GM21367 (cell line): ENCODE measurements at regions not wholly inside any gene's neighbourhood (a gene's known extent, or its start where the extent isn't known, plus 50 kb on each side); places are given as distances from the start of the nearest gene placed in this dataset.
"Not testable (repeated sequence)": the region's sequence is repeated elsewhere in the genome, so short reads cannot be mapped to it uniquely, and the experiment has no call there.

ENCODE experiments used
- ATAC-seq: cut with Tn5 transposase; IDR thresholded peaks from one replicate; pipeline ENCODE4 v1.9.1; 2021; ENCODE audit not compliant: unreplicated experiment

DNA sequence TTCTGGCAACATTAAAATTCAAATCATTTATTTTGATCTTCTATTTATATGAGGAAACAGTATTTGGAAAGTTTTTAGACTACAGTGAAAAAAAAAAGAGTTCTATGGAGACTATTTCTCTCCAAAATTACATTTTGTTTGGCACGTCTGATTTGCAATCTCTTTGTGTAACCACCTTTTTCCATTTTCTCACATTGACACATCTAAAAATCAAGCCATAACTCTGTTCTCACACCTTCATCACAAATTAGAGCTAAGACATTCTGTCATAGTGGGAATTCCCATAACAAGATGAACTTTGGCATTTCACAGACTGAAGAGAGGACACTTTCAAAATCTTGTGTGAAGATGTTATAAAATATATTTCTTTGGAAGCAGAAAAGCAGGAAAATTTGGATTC is 468.9 kb downstream of the GRIA2 start:
- no peak for ATAC-seq

DNA sequence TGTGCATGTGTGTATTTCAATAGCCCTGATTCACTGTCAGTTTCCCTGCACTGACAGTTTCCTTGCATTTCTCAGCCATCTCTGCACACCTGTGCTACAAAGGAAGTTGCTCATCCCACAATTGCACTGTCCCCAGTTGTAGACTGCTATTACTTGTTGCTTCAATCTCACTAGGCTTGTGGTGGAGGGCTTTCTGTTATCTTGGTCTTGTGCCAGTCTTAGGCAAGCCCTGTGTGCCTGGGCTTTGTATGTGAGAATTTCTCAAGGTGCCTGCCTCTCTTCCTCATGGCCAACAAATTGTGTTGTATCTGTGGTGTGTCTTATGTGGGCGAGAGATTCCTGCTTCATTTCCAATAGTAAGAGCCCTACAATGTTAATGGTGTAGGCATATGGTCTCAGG is 467.4 kb downstream of the GRIA2 start:
- ATAC-seq, result no peak

DNA sequence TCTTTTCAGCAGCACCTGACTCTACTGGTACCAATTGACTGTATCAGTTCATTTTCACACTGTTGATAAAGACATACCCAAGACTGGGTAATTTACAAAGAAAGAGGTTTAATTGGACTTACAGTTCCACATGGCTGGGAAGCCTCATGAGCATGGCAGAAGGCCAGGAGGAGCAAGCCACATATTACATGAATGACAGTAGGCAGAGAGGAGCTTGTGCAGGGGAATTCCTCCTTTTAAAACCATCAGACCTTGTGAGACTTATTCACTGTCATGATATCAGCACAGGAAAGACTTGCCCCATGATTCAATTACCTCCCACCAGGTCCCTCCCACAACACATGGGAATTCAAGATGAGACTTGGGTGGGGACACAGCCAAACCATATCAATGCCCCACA is 458.8 kb downstream of the GRIA2 start:
- not testable (repeated sequence) for ATAC-seq

DNA sequence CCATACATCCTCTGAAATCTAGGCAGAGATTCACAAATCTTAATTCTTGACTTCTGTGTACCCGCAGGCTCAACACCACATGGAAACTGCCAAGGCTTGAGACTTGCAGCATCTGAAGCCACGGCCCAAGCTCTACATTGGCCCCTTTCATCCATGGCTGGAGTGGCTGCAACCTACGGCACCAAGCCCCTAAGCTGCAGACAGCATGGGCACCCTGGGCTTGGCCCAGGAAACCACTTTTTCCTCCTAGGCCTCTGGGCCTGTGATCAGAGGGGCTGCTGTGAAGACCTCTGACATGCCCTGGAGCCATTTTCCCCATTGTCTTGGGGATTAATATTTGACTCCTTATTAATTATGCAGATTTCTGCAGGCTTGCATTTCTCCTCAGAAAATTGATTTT is 457.9 kb downstream of the GRIA2 start:
- ATAC-seq, result no peak

DNA sequence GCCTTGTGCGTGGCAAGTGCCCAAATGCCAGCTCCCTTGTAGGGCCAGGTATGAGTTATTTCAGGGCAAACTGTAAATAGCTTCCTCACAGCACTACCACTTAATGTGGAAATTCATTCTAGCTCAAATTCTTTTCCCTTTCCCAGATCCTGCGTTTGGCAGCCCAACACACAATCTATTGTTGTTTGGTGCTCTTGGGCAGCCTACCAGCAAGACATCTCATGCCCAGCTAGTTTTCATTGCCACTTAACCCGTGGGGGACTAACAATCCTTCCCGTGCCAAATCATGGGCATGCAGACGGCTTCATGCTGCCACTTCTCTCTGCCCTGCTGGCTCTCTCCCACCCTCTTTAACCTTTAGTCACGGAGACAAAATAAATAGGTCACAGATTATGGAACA is 454.2 kb downstream of the GRIA2 start:
- ATAC-seq, result no peak

DNA sequence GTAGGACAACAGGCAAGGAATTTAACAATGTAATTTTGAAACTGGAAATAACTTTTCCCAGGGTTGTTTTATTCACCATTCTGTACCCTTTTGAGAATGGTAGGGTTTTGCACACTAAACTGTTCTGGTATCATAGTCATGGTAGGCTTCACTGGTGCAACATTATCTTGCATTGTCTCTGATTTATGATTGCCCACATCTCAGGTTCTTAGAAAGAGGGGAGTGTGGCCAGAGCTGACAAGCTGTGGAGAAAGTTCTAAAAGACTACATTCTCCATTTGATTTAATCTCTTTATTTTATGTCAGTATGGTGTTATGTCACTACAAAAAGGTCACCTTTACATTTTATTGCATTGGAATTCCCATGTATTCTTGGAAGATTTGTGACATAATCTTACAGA is 447.3 kb downstream of the GRIA2 start:
- no peak for ATAC-seq

DNA sequence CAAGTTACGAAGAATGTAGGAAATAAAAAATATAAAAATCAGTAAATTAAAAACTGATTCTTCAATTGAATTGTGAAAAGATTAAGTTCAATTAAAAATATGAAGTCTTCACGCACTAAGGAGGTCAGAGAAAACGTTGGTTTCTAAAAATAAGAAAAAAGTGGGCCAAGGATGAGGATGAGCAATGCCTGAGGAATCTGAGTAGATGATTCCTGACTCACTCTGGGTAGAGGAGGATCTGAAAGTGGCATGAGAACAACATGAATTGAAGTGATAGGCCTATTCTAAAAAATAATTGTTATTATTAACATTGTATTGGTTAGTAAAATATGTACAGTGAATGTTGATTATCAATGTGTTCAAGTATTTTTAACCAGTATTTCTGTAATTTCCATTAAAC is 444.2 kb downstream of the GRIA2 start:
- no peak for ATAC-seq

DNA sequence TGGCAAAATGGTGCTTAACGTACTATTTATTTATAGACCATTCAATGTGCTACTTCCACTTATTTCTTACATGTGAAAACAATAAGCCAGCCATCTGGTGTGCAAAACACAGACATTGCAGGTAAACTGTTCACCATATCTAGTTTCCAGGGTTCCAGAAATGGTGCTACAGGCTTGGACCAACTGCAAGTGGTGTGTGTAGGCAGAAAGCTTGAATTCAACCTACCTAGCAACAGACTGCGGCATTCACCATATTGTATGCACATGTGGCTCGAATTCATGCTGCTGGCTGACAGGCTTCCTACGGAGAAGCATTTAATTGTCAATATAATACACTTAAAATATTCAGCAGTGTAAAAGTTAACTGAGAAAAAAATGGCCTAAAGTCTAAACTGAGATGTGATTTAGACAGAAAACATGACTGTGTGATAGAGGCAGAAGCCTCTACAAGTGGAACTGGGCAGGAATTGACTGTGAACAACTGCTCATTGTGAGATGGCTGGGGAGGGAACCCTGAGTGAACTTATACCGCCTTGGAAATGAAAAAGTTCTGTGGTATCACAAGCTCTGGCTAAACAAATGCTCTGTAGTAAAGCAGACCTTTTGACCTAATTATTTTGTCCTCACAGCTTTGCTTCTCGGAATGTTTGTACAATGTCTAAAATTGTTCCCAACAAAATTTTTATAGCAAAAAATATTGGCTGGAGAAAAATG is 434.7 kb downstream of the GRIA2 start:
- no peak for ATAC-seq

DNA sequence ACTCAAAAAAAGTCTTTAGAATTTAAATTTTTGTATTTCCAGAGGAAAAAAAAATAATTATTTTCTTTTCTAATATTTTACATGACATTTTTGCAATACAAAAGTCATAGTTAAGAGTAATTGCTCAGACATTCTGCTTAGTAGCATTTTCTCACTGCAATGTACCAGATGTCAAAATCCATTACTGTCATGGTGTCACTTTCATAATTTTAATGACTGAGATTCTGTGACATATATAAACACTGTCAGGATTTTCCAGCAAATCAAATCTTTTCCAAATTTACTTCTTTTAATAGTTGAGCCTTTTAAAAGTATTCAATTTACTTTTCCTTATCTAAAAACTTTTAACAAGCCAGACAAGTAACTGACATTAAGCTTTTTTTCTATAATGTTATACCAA is 422.7 kb downstream of the GRIA2 start:
- ATAC-seq, result no peak

DNA sequence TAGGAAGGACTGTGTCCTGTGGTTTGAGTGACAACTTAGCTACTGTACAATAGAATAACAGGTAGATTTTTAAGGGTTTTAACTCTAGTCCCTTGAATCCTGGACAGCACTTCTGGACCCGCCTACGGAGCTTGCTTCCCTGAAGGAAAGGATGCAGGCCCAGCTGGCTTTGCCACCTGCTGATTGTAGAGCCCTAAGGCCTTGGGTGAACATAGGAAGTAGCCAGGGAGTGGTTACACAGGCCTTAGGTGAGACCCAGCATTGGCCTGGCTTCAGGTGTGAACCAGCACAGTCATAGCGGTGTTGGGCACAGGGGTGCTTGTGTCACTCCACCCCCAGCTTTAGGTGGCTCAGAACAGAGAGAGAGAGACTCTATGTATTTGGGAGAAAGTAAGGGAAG is 413.5 kb downstream of the GRIA2 start:
- ATAC-seq, result no peak

DNA sequence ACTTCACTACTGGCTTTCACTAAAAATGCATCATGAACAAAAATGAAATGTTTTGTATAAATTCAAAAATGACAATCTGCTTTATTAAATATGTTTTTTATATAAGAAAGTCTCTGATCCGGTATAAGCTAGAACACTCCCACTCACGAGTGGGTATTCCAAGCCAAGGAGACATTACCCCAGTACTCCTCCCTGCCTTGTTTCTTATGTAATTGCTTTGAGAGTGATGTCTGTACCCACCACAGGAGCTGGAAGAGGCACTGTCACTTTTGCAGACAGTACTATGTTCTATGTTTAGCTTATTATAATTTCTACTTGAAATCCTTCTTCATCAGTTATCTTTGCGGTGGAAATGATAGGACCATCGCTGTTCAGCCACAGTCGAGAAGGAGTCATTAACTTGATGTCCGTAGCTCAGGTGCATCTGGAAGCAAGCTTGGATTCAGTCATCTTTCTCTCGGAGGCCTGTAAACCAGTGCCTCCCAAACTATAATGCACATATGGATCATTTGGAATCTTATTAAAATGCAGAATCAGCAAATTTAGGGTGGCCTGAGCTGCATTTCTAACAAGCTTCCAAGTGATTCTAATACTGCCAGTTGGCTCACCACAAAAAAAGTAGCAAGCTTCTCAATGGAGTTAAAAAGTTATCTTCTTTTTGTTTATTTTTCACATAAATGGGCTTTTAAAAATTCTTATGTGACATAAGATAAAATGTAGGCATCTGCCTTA is 396.4 kb downstream of the GRIA2 start:
- ATAC-seq, result no peak

DNA sequence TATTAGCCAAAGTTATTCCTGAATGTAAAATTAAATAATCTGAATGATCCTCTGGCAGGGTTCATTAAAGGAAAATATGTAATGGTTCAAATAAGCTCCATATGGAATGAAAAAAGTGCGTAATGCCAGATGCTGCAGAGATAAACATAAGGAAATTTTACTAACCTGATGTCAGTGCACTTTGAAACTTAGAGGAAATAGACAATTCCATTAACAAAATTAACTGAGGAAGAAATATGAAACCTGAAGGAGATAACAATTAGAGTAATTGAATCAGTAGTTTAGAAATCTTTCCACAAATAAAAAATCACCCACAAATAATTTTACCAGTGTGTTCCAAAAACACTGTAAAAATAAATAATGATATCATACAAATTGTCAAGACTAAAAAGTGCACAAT is 387.5 kb downstream of the GRIA2 start:
- no peak for ATAC-seq

DNA sequence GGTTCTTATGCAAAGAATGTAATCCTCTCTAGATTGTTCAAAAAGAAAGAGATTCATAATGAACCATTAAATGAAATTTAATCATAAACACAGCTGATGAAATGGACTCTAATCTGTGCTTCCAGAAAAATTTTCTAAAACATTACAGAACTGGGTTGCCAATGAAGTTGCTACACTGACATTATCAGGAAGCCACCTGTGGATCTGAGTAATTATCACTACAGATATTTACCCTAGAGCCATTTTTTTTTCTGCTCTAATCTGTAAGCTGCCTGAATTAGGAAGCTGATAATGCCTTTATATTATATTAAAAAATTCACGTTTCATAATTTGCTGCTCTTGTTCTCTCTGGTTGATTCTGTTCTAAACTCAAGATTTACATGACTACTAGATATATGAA is 380.1 kb downstream of the GRIA2 start:
- no peak for ATAC-seq

DNA sequence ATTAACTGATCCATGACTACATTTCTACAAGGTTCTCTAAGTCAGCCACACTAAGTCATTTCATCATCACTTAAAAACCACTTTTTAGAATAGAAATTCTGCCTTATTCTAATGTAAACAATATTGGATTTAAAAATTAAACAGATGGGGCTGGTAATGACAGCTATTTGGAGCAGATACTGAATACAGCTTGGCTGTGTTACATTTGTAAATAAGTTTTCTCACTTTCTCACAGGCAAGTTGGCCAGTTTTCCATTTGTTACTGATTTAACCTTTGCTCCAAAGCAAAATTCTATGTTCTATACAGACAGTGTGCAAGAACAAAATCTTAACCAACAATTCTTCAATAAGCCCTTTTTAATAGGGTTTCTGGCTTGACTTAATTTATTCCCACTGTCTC is 370.7 kb downstream of the GRIA2 start:
- ATAC-seq, result no peak

DNA sequence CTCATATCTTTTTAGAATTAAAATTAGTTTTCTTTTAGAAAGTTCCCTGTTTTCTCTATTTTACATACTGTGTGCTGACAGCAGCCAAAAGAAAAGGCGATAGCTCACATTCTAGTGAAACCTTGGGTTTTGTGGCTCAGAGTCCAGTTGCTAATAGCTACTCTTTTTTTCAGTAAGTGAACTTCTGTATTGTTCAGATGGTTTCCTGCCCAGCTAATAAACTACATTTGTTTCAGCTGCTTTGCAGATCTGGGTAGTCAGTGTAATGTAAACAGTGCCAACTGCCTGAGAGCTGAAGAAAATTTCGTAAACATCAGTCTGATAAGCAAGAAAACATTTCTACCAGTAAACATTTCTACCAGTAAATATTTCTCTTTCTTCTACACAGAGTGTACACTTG is 370.2 kb downstream of the GRIA2 start:
- no peak for ATAC-seq

DNA sequence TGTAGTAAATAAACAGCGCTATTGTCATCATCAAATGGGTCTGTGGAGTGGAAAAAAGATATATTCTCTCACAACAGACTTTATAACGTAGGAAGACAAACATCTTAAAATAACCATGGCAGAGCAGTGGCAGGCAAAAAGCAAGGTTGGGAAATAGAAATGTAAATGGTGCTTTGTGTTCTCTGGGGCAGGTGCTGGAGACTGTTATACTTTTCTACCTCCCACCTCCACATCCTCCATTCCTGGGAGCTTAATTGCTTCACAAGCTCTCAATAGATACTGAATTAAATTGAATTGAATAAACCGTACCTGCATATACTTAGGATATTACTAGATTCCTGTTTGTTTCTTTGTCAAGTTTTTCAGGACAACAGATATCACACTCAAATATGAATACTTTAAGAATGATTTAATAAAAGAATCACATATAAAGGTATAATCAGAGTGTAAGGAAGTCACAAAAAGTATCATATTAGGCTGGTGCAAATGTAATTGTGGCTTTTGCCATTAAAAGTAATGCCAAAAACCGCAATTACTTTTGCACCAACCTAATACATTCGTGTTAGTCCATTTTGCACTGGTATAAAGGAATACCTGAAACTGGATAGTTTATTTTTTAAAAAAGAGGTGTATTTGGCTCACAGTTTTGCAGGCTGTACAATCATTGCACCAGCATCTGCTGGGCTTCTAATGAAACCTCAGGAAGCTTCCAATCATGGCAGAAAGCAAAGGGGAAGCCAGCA is 367.3 kb downstream of the GRIA2 start:
- ATAC-seq, result no peak

DNA sequence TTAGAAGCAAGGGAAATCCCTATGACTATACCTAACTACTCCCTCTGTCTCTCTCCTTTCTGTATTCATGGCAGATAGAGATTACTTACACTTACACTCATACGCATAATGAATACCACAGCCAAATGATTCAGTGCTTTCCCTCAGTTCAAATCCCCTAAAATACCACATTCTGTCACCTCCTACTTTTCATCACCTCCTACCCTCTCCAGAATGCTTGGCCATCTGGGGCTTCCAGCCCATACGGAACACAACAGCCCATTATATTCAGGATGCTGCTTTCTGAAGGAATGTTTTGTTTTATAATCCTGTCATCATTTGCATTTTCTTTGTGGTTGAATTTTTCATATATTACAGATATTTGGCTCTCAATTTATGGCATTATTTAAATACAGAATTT is 361.6 kb downstream of the GRIA2 start:
- ATAC-seq, result no peak

DNA sequence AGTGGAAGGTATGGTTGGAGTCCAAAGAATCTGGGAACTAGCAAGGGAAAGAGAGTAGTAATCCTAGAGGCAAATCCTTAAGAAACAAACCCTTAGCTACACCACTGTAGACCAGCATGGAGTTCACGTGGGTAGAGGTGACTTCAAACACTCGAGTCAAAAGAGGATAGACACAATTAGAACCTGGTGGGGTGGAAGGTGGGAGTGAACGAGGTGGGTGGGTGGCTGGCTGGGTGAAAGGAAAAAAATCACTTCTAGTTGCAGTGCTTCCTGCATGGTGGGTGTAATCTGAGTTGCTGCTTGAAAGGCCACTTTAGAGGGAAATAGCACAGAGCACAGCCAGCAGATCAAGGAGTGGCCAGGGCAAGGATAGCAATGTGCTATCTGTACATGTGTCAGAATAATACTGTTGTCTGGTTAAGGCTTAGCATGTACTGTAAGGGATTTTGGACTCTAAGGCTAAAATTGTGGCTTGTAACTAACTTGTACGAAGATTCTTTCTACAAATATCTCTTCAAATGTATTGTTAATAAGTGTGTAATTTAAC is 356.2 kb downstream of the GRIA2 start:
- no peak for ATAC-seq

DNA sequence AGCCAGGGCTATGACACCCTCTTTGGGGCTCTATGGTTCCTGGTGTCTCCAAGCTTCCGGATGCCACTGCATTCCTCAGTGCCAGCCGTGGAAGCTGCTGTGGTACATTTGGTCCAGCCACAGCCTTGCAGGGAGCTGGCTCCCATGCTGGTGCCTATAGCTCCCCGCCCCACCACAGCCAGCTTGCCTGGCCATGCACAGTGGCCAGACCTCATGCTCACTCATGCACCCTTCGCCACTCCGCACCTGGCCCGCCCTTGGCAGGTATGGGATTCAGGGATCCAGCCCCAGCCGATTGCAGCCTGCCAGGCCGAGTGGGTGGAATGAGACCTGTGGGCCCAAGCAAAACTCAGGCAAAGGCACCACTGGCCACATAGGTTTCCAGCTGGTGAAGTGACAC is 354.8 kb downstream of the GRIA2 start:
- no peak for ATAC-seq

DNA sequence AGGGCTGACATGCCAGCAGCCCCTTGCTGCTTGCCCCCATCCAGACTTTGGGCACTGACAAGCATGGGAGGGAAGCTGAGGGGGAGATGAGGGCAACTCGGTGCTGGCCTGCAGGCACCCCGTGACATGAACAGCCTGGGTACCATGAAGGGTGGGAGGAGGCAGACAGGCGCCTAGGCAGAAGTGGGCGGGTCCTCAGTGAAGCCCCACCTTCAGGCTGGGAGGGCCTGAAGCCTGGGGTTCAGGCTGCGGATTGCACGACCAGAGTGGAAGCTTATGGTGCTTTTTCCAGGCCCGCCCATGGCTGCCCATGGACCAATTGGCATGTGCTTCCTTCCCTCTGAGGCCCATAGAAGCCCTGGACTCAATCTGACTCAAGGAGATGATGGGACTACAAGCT is 354.1 kb downstream of the GRIA2 start:
- no peak for ATAC-seq

DNA sequence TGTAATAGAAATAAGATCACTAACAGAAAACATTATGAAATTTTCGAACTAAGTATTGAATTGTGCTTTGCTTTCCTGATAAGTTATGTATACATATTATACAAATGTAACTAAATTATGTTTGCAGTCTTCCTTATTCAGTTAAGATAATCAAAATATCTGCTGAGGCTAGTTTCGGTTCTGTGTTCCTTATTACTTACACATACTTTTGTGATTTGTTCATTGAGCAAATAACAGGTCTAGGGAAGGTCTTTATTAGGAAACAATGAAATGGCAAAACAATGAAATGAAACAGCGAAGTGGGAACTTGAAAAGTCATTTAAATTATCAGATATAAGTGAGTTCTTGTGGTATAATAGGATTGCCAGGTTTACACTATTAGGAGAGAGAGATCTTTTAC is 352.4 kb downstream of the GRIA2 start:
- ATAC-seq, result no peak

DNA sequence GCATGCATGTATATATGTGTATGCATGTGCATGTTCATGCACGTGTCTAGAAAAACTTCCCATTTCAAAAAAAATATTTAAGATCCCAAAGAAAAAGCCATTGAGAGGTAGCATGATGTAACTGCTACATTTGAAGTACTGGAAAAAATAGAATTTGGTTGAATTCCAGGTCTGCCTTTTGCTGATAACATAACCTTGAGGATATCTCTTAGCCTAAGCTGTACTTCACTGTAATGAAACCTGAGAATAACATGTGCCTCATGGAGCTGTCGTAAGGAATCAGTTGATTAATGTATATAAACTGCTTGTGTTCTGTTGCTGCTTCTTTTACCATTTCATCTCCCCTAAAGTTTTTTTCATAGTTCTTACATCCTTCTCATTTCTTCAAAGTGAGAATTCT is 351.8 kb downstream of the GRIA2 start:
- no peak for ATAC-seq
